ENCODE measurements at regions not wholly inside any gene's neighbourhood (a gene's known extent, or its start where the extent isn't known, plus 50 kb on each side); places are given as distances from the start of the nearest gene placed in this dataset.

DNA sequence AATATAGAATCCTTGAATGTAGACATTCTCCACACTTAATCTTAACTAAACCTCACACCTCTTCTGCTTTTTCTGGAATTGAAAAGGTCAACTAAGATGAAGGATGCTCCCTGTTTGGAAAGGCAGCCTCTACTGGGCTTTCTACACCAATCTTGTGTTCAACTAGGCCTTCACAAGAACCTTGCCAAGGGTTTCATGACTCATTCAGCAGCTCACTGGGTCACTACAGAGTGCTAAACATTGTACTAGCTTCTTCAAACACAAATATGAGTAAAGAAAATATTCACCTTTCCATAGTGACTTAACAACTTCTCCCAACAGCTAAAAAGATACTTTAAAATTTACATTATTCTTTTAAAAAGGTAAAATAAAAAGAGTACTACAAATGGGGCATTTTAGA lies 135.3 kb upstream of the PRMT6 start:
- TF ChIP-seq, protein P1, sequence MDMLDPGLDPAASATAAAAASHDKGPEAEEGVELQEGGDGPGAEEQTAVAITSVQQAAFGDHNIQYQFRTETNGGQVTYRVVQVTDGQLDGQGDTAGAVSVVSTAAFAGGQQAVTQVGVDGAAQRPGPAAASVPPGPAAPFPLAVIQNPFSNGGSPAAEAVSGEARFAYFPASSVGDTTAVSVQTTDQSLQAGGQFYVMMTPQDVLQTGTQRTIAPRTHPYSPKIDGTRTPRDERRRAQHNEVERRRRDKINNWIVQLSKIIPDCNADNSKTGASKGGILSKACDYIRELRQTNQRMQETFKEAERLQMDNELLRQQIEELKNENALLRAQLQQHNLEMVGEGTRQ (IDR thresholded peaks at IDR 0.05; ENCODE audit: low read depth, low read length): no peak
- TF ChIP-seq, protein P1 (CRISPR knock-in tag; IDR thresholded peaks at IDR 0.05; ENCODE audit: borderline replicate concordance): no peak
- TF ChIP-seq ZSCAN20 (CRISPR knock-in tag; IDR thresholded peaks at IDR 0.05; ENCODE audit: borderline replicate concordance) (no peak), TCF7 (IDR thresholded peaks at IDR 0.05; ENCODE audit: low read depth) (no peak), ZBTB3 (CRISPR knock-in tag; IDR thresholded peaks at IDR 0.05; ENCODE audit: borderline replicate concordance, low read depth) (no peak), MAZ (IDR thresholded peaks at IDR 0.05; ENCODE audit: borderline replicate concordance, low read depth, low read length) (no peak), MAZ (CRISPR knock-in tag; IDR thresholded peaks at IDR 0.05; ENCODE audit: low read depth) (no peak), EZH2 (conservative IDR thresholded peaks at IDR 0.05; ENCODE audit: low read depth, low read length) (no peak)
- TF ChIP-seq, protein P2, sequence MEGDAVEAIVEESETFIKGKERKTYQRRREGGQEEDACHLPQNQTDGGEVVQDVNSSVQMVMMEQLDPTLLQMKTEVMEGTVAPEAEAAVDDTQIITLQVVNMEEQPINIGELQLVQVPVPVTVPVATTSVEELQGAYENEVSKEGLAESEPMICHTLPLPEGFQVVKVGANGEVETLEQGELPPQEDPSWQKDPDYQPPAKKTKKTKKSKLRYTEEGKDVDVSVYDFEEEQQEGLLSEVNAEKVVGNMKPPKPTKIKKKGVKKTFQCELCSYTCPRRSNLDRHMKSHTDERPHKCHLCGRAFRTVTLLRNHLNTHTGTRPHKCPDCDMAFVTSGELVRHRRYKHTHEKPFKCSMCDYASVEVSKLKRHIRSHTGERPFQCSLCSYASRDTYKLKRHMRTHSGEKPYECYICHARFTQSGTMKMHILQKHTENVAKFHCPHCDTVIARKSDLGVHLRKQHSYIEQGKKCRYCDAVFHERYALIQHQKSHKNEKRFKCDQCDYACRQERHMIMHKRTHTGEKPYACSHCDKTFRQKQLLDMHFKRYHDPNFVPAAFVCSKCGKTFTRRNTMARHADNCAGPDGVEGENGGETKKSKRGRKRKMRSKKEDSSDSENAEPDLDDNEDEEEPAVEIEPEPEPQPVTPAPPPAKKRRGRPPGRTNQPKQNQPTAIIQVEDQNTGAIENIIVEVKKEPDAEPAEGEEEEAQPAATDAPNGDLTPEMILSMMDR (CRISPR knock-in tag; IDR thresholded peaks at IDR 0.05): no peak
- TF ChIP-seq, protein P3, sequence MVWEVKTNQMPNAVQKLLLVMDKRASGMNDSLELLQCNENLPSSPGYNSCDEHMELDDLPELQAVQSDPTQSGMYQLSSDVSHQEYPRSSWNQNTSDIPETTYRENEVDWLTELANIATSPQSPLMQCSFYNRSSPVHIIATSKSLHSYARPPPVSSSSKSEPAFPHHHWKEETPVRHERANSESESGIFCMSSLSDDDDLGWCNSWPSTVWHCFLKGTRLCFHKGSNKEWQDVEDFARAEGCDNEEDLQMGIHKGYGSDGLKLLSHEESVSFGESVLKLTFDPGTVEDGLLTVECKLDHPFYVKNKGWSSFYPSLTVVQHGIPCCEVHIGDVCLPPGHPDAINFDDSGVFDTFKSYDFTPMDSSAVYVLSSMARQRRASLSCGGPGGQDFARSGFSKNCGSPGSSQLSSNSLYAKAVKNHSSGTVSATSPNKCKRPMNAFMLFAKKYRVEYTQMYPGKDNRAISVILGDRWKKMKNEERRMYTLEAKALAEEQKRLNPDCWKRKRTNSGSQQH (CRISPR knock-in tag; IDR thresholded peaks at IDR 0.05; ENCODE audit: low read depth): no peak
